ENCODE measurements at regions not wholly inside any gene's neighbourhood (a gene's known extent, or its start where the extent isn't known, plus 50 kb on each side); places are given as distances from the start of the nearest gene placed in this dataset.

GRCh38 chr5:66333192-66333591 lies 189.1 kb downstream of the SREK1 start (continued):
- no peak for TF ChIP-seq TBP (IDR thresholded peaks at IDR 0.05; ENCODE audit: low read depth, low read length)
- no peak for TF ChIP-seq JUN (IDR thresholded peaks at IDR 0.05; ENCODE audit: low read depth, low read length)
- no peak for TF ChIP-seq POLR2A (IDR thresholded peaks at IDR 0.05; ENCODE audit: control extremely low read depth in 1 of 2, low read depth in 2 of 2, low read length in 2 of 2)
- TF ChIP-seq GTF2F1 (IDR thresholded peaks at IDR 0.05; ENCODE audit: borderline replicate concordance, low read depth, low read length), result no peak
- no peak for TF ChIP-seq SIRT6 (IDR thresholded peaks at IDR 0.05; ENCODE audit: low read length)
- TF ChIP-seq HDAC6 (IDR thresholded peaks at IDR 0.05; ENCODE audit: low read depth, low read length), result no peak
- no peak for TF ChIP-seq EZH2 (IDR thresholded peaks at IDR 0.05; ENCODE audit: low read depth, low read length, severe bottlenecking)
- no peak for TF ChIP-seq SIN3A (conservative IDR thresholded peaks at IDR 0.05 in 1 of 2, IDR thresholded peaks at IDR 0.05 in 1 of 2; ENCODE audit: low read depth in 1 of 2, low read length in 2 of 2)
